Heart right ventricle (tissue), 16 donors: ENCODE measurements at regions not wholly inside any gene's neighbourhood (a gene's known extent, or its start where the extent isn't known, plus 50 kb on each side); places are given as distances from the start of the nearest gene placed in this dataset.
"Not testable (repeated sequence)": the region's sequence is repeated elsewhere in the genome, so short reads cannot be mapped to it uniquely, and the experiment has no call there.

ENCODE experiments used
- ATAC-seq, 8 donors: fragments of 200-7000 bp; cut with Tn5 transposase; one replicate each; pipeline ENCODE4 v1.9.1; 2020; ENCODE audit warnings: mild to moderate bottlenecking in 8 of 8, moderate library complexity in 8 of 8, moderate number of reproducible peaks in 1 of 8
- DNase-seq, 2 donors: peaks; one replicate each; pipeline ENCODE4 v3.0.0-alpha.2; 2020
- H3K27ac ChIP-seq, 10 donors: fragments of 200-600 bp; sonication (generic) in 2 of 10; one replicate each; pipeline versions ENCODE4 v1.5.0 to v1.8.0; 2020 to 2022; ENCODE audit warnings: mild to moderate bottlenecking in 3 of 10
- H3K27me3 ChIP-seq, 7 donors: fragments of 200-600 bp; one replicate each; pipeline ENCODE4 v1.8.0; 2021 to 2022; ENCODE audit warnings: mild to moderate bottlenecking in 2 of 7
- H3K36me3 ChIP-seq, 9 donors: fragments of 200-600 bp; sonication (generic) in 1 of 9; one replicate each; pipeline versions ENCODE4 v1.5.0 to v1.8.0; 2020 to 2022; ENCODE audit warnings: mild to moderate bottlenecking in 2 of 9
- H3K4me1 ChIP-seq, 9 donors: fragments of 200-600 bp; sonication (generic) in 1 of 9; one replicate each; pipeline versions ENCODE4 v1.5.0 to v1.8.0; 2020 to 2022; ENCODE audit warnings: mild to moderate bottlenecking in 4 of 9
- H3K4me3 ChIP-seq, 10 donors: fragments of 200-600 bp; sonication (generic) in 2 of 10; one replicate each; pipeline versions ENCODE4 v1.5.0 to v1.8.0; 2020 to 2022; ENCODE audit warnings: mild to moderate bottlenecking in 7 of 10, moderate library complexity in 2 of 10
- H3K9me3 ChIP-seq, 11 donors: fragments of 200-600 bp in 10 of 11; sonication (generic) in 2 of 11; one replicate each; pipeline versions ENCODE4 v1.5.0 to v1.8.0; 2013 to 2022; ENCODE audit warnings: mild to moderate bottlenecking in 2 of 11, control low read depth in 1 of 11, moderate library complexity in 1 of 11
- WGBS, 2 donors: extraction: QIAGEN DNeasy Blood & Tissue Kit; methylation state at CpG; one replicate each; pipeline ENCODE4 v1.1.7; 2013; ENCODE audit warnings: inconsistent platforms in 1 of 2; 5-methylcytosine and 5-hydroxymethylcytosine counted together
- intact Hi-C, 10 donors: fragments of 100-400 bp; cut with DNase I; formaldehyde crosslinking; loops; one replicate each; pipeline versions ENCODE4 v1.11.1 to v1.14.2; 2022
- TF ChIP-seq, protein P1 (sequence below), 9 donors: fragments of 200-600 bp; sonication (generic) in 2 of 9; IDR thresholded peaks; one replicate each; pipeline versions ENCODE4 v1.5.0 to v1.8.0; 2021 to 2022; ENCODE audit warnings: antibody characterized with exemption in 9 of 9, mild to moderate bottlenecking in 5 of 9, moderate library complexity in 1 of 9
- donor health status: Arrhythmogenic right ventricular cardiomyopathy.
- donor health status: ischemic (EF 13 %, LVEDD 7.1; RV severe dilation, severe dysfunction).
- donor health status: healthy with polysubstance abuse.
- donor health status: DM: no; HTN: yes; CAD: no.
- donor health status: DM: no; HTN: no; CAD: no.
- donor health status: ischemic (EF 25% LVEDD 6.9; RV normal size, moderate dysfunction).
- donor health status: ischemic (EF 25% LVEDD 5.7; RV mildly dilated, moderate dysfunction).
- donor health status: healthy.
- donor health status: DM: yes; HTN: yes; CAD: no.
- donor health status: Ischemic cardiomyopathy.
- donor health status: ischemic (EF 35%, LVEDD 5.7; RV mildly dilated, moderate dysfunction).
- donor health status: nonischemic (EF 11% LVEDD 7.7; RV severe dilation, severe dysfunction).
- donor health status: DM: yes; HTN: yes; CAD: no.
- donor health status: PGD.
- donor health status: ischemic (EF 29% LVEDD 5.4; RV normal size, mild dysfunction).
- donor health status: nonischemic (EF 23%, LVEDD 6.1; RV moderate dilation, normal function).

DNA sequence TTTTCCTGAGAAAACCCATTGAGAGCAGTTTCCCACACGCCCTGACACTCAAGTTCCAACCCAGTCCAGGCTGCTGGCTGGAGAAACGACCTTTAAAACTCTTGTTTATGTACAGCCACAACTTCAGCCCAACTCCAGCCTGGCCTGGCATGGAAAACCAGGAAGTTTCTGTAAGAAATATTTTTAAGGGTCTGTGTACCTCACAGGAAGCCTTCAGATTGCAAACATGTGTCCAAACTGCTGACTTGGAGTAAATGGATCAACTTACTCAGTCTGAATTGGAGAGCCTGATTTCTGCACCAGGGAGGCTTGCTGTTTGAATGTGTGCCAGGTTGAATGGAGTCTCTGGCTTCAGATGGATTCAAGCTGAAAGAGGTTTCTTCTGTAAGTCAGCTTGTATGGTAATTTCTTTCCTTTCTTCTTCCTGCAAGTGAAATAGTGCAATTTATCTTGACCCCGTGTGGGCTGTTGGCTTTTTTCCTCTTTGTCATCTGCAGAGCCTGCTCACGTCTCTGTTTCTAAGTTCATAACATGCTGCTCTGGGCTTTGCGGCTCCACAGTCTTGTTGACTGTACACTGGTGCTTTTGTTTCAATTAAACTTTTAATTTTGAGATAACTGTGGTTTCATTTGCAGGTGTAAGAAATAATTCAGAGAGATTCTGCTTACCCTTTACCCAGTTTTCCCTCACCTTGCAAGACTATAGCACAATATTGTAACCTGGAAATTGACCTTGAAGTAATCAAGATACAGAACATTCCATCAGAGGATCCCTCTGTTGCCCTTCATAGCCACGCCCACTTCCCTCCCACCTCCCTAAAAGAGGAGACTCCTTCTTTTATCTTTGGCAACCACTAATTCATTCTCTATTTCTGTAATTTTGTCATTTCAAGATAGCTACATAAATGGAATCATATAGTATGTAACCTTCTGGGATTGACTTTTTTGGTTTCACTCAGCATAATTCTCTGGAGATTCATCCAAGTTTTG, 109.7 kb upstream of the PRMT8 start:
- DNase-seq (peak in 1 of 2 donors; percentile 48), ATAC-seq (peak; percentile 33 to 82 (median 59))
- H3K36me3 ChIP-seq, result no peaks in the 10 kb centered on the region
- TF ChIP-seq, protein P1, sequence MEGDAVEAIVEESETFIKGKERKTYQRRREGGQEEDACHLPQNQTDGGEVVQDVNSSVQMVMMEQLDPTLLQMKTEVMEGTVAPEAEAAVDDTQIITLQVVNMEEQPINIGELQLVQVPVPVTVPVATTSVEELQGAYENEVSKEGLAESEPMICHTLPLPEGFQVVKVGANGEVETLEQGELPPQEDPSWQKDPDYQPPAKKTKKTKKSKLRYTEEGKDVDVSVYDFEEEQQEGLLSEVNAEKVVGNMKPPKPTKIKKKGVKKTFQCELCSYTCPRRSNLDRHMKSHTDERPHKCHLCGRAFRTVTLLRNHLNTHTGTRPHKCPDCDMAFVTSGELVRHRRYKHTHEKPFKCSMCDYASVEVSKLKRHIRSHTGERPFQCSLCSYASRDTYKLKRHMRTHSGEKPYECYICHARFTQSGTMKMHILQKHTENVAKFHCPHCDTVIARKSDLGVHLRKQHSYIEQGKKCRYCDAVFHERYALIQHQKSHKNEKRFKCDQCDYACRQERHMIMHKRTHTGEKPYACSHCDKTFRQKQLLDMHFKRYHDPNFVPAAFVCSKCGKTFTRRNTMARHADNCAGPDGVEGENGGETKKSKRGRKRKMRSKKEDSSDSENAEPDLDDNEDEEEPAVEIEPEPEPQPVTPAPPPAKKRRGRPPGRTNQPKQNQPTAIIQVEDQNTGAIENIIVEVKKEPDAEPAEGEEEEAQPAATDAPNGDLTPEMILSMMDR (IDR thresholded peaks at IDR 0.05), result no peak
- H3K27ac ChIP-seq, result peak overlapping the region in 2 of 10 donors; percentile 0 to 15
- no peak overlapping the region for H3K4me3 ChIP-seq
- peaks cover 0 to 5% (median 0%) of the 10 kb centered on the region in 7 donors for H3K27me3 ChIP-seq
- intact Hi-C loops, result no loop called here
- H3K4me1 ChIP-seq, result peaks cover 0 to 19% (median 4%) of the 10 kb centered on the region in 9 donors
- no peaks in the 10 kb centered on the region for H3K9me3 ChIP-seq
- WGBS, 2 donors, result 48 to 49% methylated on average over 6 of the region's 6 CpGs

DNA sequence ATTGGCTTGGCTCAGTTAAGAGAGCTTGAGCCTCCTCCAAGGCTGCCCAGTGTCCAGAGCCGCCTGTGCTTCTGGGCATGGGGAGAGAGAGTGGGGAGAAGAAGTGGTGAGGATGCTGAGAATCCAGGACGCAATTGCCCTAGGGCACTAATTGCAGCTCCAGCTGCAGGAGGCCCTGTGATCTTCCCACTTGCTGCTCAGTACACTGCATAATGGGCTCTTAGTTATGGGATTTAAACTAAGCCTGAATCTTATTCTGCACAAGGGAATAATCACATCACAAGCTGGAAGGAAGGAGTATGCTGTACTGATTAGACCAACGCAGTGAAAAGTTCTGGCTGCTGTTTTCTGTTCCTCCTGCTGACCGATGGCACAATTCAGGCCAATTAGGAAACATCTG, 101.0 kb upstream of the PRMT8 start:
- ATAC-seq, result peak in 3 of 8 donors; percentile 42 to 70 (median 49)
- TF ChIP-seq, protein P1 (IDR thresholded peaks at IDR 0.05), result no peak
- 53 to 71% methylated on average over 4 of the region's 4 CpGs for WGBS, 2 donors
- Histone ChIP-seq H3K9me3 (no peaks in the 10 kb centered on the region), H3K36me3 (no peaks in the 10 kb centered on the region), H3K27me3 (peaks cover 0 to 21% (median 3%) of the 10 kb centered on the region in 7 donors), H3K4me3 (no peak overlapping the region), H3K27ac (no peak overlapping the region), H3K4me1 (no peaks in the 10 kb centered on the region)
- DNase-seq, result no peak
- intact Hi-C loops, result no loop called here

DNA sequence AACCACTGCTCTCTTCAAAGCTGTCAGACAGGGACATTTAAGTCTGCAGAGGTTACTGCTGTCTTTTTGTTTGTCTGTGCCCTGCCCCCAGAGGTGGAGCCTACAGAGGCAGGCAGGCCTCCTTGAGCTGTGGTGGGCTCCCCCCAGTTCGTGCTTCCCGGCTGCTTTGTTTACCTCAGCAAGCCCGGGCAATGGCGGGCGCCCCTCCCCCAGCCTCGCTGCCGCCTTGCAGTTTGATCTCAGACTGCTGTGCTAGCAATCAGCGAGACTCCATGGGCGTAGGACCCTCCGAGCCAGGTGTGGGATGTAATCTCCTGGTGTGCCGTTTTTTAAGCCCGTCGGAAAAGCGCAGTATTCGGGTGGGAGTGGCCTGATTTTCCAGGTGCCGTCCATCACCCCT, 93.4 kb upstream of the PRMT8 start:
- DNase-seq, H3K4me3 ChIP-seq, intact Hi-C loops, H3K9me3 ChIP-seq, H3K36me3 ChIP-seq, H3K4me1 ChIP-seq, ATAC-seq, H3K27ac ChIP-seq: not testable (repeated sequence)
- 21 to 23% methylated on average over 8 to 16 of the region's 16 CpGs for WGBS, 2 donors
- H3K27me3 ChIP-seq, result peaks cover 0 to 22% (median 19%) of the 10 kb centered on the region in 7 donors

DNA sequence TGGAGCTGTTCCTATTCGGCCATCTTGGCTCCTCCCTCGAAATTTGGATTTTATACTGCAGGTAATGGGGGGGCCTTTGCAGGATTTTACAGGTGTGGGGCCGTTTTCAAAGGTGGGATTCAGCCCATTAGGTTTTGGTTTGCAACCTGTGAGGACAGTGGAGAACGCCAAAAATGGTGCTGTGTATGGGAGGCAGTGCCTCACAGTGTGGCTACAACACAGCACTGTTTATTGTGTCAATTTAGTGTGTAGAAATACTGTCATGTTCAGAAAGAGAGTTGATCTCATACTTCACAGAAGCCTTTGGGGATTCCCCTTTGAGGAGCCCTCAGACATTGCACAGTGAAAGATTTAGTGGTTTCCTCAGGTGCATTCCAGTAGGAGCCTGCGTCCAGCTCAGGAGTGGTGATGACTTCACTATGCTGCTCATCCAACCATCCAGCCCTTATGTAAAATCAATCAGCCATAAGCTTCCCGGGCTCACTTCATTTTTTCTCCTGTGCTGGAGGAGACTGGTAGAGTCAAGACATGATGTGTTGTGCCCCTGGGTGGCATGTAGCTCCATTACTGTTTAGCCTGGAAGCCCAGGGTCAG, 92.7 kb upstream of the PRMT8 start:
- Histone ChIP-seq H3K36me3 (no peaks in the 10 kb centered on the region), H3K27ac (no peak overlapping the region), H3K9me3 (peaks cover 0 to 4% (median 0%) of the 10 kb centered on the region in 11 donors), H3K27me3 (peaks cover 0 to 22% (median 19%) of the 10 kb centered on the region in 7 donors), H3K4me1 (no peaks in the 10 kb centered on the region), H3K4me3 (no peak overlapping the region)
- DNase-seq, result no peak
- intact Hi-C loops, result no loop called here
- WGBS, 2 donors, result 80 to 87% methylated on average over 6 of the region's 6 CpGs
- ATAC-seq, result no peak
- TF ChIP-seq, protein P1 (IDR thresholded peaks at IDR 0.05), result no peak
